ENCODE measurements at regions not wholly inside any gene's neighbourhood (a gene's known extent, or its start where the extent isn't known, plus 50 kb on each side); places are given as distances from the start of the nearest gene placed in this dataset.

DNA sequence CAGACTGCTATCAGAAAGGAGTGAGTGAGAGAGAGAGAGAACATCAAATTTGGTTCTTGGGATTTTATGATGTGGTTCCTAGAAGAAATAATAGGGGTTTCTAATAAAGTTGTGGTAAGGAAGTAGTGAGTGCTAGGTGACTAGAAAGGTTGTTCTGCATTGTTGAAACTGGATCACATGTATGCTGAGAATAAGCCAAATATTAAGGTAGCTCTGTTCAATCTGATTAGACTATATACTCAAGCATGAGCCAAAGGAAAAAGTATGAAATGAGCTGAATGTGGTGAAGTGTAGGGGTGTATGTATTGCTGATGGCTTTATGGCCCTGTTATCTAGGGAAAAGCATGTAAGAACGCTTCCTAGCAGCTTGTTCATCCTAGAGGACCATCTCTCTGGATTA is 63.0 kb upstream of the IMPG1 start:
- H3K9me1 ChIP-seq (ENCODE audit: control insufficient read depth, insufficient read depth, low read length), result no peaks in the 10 kb centered on the region
- ChIA-PET CTCF (ENCODE audit: low intra/inter-chr PET ratio) (no interaction called here), POLR2A (no interaction called here)
- H3K4me3 ChIP-seq, result no peak overlapping the region
- no peak overlapping the region for H3K9ac ChIP-seq (ENCODE audit: insufficient read depth in 1 of 2, low read depth in 2 of 2, low read length in 2 of 2)
- in situ Hi-C loops (cut with MboI) (no loop called here), intact Hi-C loops (cut with micrococcal nuclease) (no loop called here)
- H3K79me2 ChIP-seq (ENCODE audit: control insufficient read depth, insufficient read depth, low read length), result no peaks in the 10 kb centered on the region
- H3K27ac ChIP-seq (ENCODE audit: extremely low read depth, low read depth, low read length), result no peak overlapping the region
- WGBS (ENCODE audit: insufficient coverage, low coverage, missing lambda C conversion rate), result 0% methylated on average over 1 of the region's 1 CpG
- TF ChIP-seq ZNF445 (CRISPR knock-in tag; IDR thresholded peaks at IDR 0.05; ENCODE audit: low read depth) (no peak), STAG1 (CRISPR knock-in tag; IDR thresholded peaks at IDR 0.05; ENCODE audit: borderline replicate concordance) (no peak), POLR2H (tag; IDR thresholded peaks at IDR 0.05; ENCODE audit: low read depth) (no peak), ZKSCAN3 (CRISPR knock-in tag; IDR thresholded peaks at IDR 0.05) (no peak), HSF4 (CRISPR knock-in tag; IDR thresholded peaks at IDR 0.05; ENCODE audit: borderline replicate concordance) (no peak), HDAC3 (IDR thresholded peaks at IDR 0.05; ENCODE audit: borderline replicate concordance, partially characterized antibody) (no peak), CEBPB (tag; IDR thresholded peaks at IDR 0.05) (no peak), BHLHE40 (IDR thresholded peaks at IDR 0.05; ENCODE audit: low read length) (no peak), ZNF124 (CRISPR knock-in tag; IDR thresholded peaks at IDR 0.05) (no peak), ZNF561 (CRISPR knock-in tag; conservative IDR thresholded peaks at IDR 0.05) (no peak), CAMTA2 (CRISPR knock-in tag; conservative IDR thresholded peaks at IDR 0.05) (no peak), E2F3 (CRISPR knock-in tag; IDR thresholded peaks at IDR 0.05) (no peak), ZNF239 (CRISPR knock-in tag; IDR thresholded peaks at IDR 0.05) (no peak)
- TF ChIP-seq, protein P1, sequence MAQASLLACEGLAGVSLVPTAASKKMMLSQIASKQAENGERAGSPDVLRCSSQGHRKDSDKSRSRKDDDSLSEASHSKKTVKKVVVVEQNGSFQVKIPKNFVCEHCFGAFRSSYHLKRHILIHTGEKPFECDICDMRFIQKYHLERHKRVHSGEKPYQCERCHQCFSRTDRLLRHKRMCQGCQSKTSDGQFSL (CRISPR knock-in tag; IDR thresholded peaks at IDR 0.05), result no peak
- TF ChIP-seq, protein P1 (tag; IDR thresholded peaks at IDR 0.05), result no peak
- no peak for ATAC-seq
- no peak overlapping the region for H3K4me2 ChIP-seq (ENCODE audit: insufficient read depth, low read length)
- no TSS peak for BruUV-seq (replicated peaks)
- H3K27me3 ChIP-seq (ENCODE audit: control insufficient read depth in 2 of 2, insufficient read depth in 2 of 2, low read length in 2 of 2), result no peaks in the 10 kb centered on the region
- DNase-seq (ENCODE audit: extremely low read depth in 1 of 4, low spot score in 3 of 4), result no peak
- H3K9me3 ChIP-seq (replicated peaks; ENCODE audit: control insufficient read depth, insufficient read depth, low read depth, low read length), result no peaks in the 10 kb centered on the region
- H2AFZ ChIP-seq (ENCODE audit: low read depth, low read length), result no peak overlapping the region
- no peak for FAIRE-seq
- H3K4me1 ChIP-seq (replicated peaks in 1 of 2; ENCODE audit: control insufficient read depth in 2 of 2, insufficient read depth in 2 of 2, low read length in 2 of 2), result no peaks in the 10 kb centered on the region
- H3K36me3 ChIP-seq (ENCODE audit: control insufficient read depth, insufficient read depth, low read length), result no peaks in the 10 kb centered on the region
- H4K20me1 ChIP-seq (replicated peaks; ENCODE audit: control insufficient read depth, insufficient read depth, low read length), result no peaks in the 10 kb centered on the region

All from K562 (cell line).